ENCODE measurements at regions not wholly inside any gene's neighbourhood (a gene's known extent, or its start where the extent isn't known, plus 50 kb on each side); places are given as distances from the start of the nearest gene placed in this dataset.
"Not testable (repeated sequence)": the region's sequence is repeated elsewhere in the genome, so short reads cannot be mapped to it uniquely, and the experiment has no call there.

DNA sequence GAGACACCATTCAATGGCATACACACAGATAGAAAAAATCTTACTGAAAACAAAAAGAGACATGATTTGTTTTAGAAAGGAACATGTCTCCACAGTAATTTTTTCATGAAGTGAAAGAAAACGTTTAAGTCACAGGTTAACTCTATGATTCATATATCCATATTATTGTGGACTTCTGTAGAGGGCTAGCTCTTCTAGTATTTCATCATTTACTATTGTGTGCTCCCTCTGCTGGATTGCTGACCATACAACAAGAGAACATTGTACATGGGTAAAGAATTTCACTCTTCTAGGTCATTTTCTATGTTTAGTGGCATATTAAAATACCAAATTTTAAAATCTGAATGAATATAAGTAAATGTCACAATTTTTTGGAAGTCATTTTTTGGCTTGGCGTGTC lies 91.8 kb upstream of the POU3F4 start:
- Mint-ChIP-seq H3K4me3 (no peak overlapping the region), H3K4me1 (no peaks in the 10 kb centered on the region), H3K36me3 (no peaks in the 10 kb centered on the region), H3K27ac (no peak overlapping the region), H3K27me3 (ENCODE audit: low read depth) (no peaks in the 10 kb centered on the region), H3K9me3 (peaks cover 32% of the 10 kb centered on the region)
- TF ChIP-seq, protein P1, sequence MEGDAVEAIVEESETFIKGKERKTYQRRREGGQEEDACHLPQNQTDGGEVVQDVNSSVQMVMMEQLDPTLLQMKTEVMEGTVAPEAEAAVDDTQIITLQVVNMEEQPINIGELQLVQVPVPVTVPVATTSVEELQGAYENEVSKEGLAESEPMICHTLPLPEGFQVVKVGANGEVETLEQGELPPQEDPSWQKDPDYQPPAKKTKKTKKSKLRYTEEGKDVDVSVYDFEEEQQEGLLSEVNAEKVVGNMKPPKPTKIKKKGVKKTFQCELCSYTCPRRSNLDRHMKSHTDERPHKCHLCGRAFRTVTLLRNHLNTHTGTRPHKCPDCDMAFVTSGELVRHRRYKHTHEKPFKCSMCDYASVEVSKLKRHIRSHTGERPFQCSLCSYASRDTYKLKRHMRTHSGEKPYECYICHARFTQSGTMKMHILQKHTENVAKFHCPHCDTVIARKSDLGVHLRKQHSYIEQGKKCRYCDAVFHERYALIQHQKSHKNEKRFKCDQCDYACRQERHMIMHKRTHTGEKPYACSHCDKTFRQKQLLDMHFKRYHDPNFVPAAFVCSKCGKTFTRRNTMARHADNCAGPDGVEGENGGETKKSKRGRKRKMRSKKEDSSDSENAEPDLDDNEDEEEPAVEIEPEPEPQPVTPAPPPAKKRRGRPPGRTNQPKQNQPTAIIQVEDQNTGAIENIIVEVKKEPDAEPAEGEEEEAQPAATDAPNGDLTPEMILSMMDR (IDR thresholded peaks at IDR 0.05; ENCODE audit: unreplicated experiment) = no peak
- no peak for DNase-seq (ENCODE audit: low spot score in 2 of 2, unreplicated experiment in 2 of 2)

DNA sequence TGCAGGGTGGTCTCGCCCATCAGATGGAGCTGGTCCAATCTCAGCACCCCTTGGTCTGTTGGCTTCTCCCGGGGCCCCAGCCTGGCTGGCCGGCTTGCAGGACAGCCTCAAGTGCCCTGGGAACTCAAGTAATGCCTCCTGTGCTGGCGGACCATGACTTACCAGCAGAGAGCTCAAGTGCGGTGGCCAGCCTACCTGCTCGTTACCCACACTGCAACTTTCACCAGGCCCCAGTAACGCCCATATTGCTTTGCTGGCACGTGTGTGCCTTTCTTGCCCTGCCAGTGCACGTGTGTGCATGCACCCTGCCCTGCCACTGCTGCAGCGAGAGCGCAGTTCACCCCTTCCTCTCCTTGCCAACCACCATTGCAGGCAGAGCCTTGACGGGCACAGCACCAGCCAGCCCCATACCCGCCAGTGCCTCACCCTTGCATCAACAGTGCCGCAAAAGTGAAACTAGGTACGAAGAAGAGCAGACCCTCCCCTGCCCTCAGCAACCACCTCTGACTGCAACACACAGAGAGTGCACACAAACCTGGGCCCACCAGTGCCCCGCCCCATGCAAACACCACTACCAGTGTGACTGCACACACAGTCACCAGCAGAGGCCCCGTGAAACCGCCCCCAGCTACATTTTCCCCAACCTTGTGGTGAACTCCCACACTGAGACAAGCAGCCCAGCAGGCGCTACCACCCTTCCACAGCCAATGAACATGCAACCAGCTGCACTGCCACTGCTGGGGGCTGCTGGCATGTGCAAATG lies 88.9 kb upstream of the POU3F4 start:
- Mint-ChIP-seq H3K4me3 (no peak overlapping the region), H3K9me3 (peaks cover 44% of the 10 kb centered on the region), H3K4me1 (no peaks in the 10 kb centered on the region), H3K36me3 (no peaks in the 10 kb centered on the region), H3K27me3 (ENCODE audit: low read depth) (no peaks in the 10 kb centered on the region), H3K27ac (no peak overlapping the region)
- DNase-seq (ENCODE audit: low spot score in 2 of 2, unreplicated experiment in 2 of 2) = no peak
- TF ChIP-seq, protein P1 (IDR thresholded peaks at IDR 0.05; ENCODE audit: unreplicated experiment) = no peak

DNA sequence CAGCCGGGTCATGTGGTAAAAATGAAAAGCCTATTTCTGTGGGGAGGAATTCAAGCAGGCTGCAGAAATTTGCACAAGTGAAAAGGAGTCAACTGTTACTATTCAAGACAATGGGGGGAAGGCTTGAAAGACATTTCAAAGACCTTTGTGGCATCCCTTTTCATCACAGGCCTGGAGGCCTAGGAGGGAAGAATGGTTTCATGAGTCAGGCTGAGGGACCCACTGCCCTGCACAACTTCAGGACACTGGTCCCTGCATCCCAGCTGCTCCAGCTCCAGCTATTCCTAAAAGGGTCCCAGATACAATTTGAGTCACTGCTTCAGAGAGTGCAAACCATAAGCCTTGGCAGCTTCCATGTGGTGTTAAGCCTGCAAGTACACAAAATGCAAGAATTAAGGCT lies 85.3 kb upstream of the POU3F4 start:
- no peak for DNase-seq (ENCODE audit: low spot score in 2 of 2, unreplicated experiment in 2 of 2)
- H3K36me3 Mint-ChIP-seq = no peaks in the 10 kb centered on the region
- H3K4me1 Mint-ChIP-seq = no peaks in the 10 kb centered on the region
- peaks cover 69% of the 10 kb centered on the region for H3K9me3 Mint-ChIP-seq
- H3K27ac Mint-ChIP-seq = no peak overlapping the region
- H3K27me3 Mint-ChIP-seq (ENCODE audit: low read depth) = no peaks in the 10 kb centered on the region
- H3K4me3 Mint-ChIP-seq = no peak overlapping the region
- TF ChIP-seq, protein P1 (IDR thresholded peaks at IDR 0.05; ENCODE audit: unreplicated experiment) = no peak

DNA sequence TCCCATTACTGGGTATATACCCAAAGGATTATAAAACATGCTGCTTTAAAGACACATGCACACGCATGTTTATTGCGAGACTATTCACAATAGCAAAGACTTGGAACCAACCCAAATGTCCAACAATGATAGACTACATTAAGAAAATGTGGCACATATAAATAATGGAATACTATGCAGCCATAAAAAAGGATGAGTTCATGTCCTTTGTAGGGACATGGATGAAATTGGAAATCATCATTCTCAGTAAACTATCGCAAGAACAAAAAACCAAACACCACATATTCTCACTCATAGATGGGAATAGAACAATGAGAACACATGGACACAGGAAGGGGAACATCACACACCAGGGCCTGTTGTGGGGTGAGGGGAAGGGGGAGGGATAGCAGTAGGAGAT lies 65.5 kb upstream of the POU3F4 start:
- H3K4me3 Mint-ChIP-seq; H3K27ac Mint-ChIP-seq; DNase-seq (ENCODE audit: low spot score in 2 of 2, unreplicated experiment in 2 of 2); H3K36me3 Mint-ChIP-seq; H3K4me1 Mint-ChIP-seq; H3K27me3 Mint-ChIP-seq (ENCODE audit: low read depth): not testable (repeated sequence)
- peaks cover 54% of the 10 kb centered on the region for H3K9me3 Mint-ChIP-seq

DNA sequence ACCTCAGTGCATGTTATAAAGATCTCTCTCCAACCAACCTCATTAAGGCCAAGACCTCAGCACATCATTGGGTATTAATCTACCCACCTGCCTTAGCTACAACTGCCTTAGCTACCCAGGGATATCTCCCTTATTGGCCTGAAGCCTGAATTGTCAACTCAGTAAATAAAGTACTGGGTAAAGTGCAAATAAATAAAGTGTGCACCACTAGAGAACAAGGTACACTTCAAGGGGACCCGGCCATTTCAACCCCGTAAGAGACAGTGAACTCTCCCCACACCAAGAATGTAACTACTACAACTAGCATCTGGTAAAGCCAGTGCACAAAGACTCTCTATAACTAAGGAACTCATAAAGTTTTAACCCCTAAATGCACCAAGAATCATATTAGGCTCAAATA lies 61.7 kb upstream of the POU3F4 start:
- no peaks in the 10 kb centered on the region for H3K36me3 Mint-ChIP-seq
- no peak overlapping the region for H3K27ac Mint-ChIP-seq
- H3K27me3 Mint-ChIP-seq (ENCODE audit: low read depth) = no peaks in the 10 kb centered on the region
- peaks cover 64% of the 10 kb centered on the region for H3K9me3 Mint-ChIP-seq
- TF ChIP-seq, protein P1 (IDR thresholded peaks at IDR 0.05; ENCODE audit: unreplicated experiment) = no peak
- no peaks in the 10 kb centered on the region for H3K4me1 Mint-ChIP-seq
- DNase-seq (ENCODE audit: low spot score in 2 of 2, unreplicated experiment in 2 of 2) = no peak
- no peak overlapping the region for H3K4me3 Mint-ChIP-seq
